ENCODE measurements at regions not wholly inside any gene's neighbourhood (a gene's known extent, or its start where the extent isn't known, plus 50 kb on each side); places are given as distances from the start of the nearest gene placed in this dataset.

DNA sequence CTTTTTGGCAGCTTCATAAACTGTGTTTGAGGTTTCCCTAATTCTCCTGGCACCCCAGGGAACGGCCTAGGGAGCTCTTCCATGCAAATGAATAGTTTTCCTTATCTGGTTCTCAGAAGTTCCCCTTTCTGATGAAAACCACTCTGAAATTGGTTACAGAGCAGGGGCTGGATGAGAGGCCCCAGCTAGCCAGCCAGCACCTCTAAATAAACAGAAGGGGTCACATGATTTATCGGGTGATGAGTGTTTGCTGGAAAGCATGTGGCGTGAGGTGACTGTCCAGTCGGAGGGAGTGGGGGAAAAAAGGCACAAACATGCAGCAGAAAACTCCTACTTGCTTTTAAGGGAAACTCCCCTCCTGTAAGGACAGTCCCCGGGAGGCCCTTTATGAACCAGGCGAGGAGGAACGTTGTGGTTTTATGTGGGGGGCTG, 261.2 kb upstream of the ANKRD55 start:
- no peak overlapping the region for H3K4me2 ChIP-seq (ENCODE audit: insufficient read depth, insufficient read length, low read length)
- Mint-ChIP-seq H3K27ac (no peak overlapping the region; a peak in 1 of 7 replicates), H3K4me1 (peaks cover 10 to 12% of the 10 kb centered on the region in 2 experiments), H3K27me3 (ENCODE audit: low read depth) (peaks cover 2% of the 10 kb centered on the region; the same call in 1 of the 2 replicates), H3K36me3 (ENCODE audit: insufficient read depth in 1 of 3, low read depth in 3 of 3) (no peaks in the 10 kb centered on the region), H3K4me3 (no peak overlapping the region), H3K9me3 (no peaks in the 10 kb centered on the region; a peak in 1 of 5 replicates)
- no peaks in the 10 kb centered on the region for H4K20me1 ChIP-seq (ENCODE audit: control insufficient read depth, insufficient read depth, insufficient read length)
- no peaks in the 10 kb centered on the region for H3K23me2 ChIP-seq (ENCODE audit: insufficient read length, low read depth, low read length, poor library complexity, severe bottlenecking)
- no peaks in the 10 kb centered on the region for H3K27me3 ChIP-seq (ENCODE audit: insufficient read depth, low read length)
- DNase-seq = no peak
- H2BK20ac ChIP-seq (ENCODE audit: low read depth, low read length, poor library complexity, severe bottlenecking) = no peak overlapping the region
- no peak overlapping the region for H2AK5ac ChIP-seq (ENCODE audit: insufficient read length, low read length)
- H2BK12ac ChIP-seq (ENCODE audit: insufficient read length, low read depth, low read length) = no peak overlapping the region
- H3K4me1 ChIP-seq (ENCODE audit: insufficient read depth, low read length) = no peaks in the 10 kb centered on the region; the same call in 1 of the 2 replicates
- H3K79me1 ChIP-seq (ENCODE audit: insufficient read depth, low read depth, low read length, poor library complexity, severe bottlenecking) = no peaks in the 10 kb centered on the region
- no peak overlapping the region for H3K4ac ChIP-seq (ENCODE audit: low read depth, low read length)
- H4K8ac ChIP-seq (replicated peaks; ENCODE audit: insufficient read length, low read depth, low read length) = no peak overlapping the region
- no peak overlapping the region for H3K27ac ChIP-seq (ENCODE audit: insufficient read length, low read depth, low read length)
- no peak overlapping the region for H3K18ac ChIP-seq (ENCODE audit: insufficient read length, low read depth, low read length)
- H4K91ac ChIP-seq (ENCODE audit: insufficient read length, low read depth, low read length) = no peak overlapping the region
- no peak overlapping the region for H3K14ac ChIP-seq (ENCODE audit: insufficient read depth, low read length)
- H3K23ac ChIP-seq (ENCODE audit: insufficient read length, low read depth, low read length) = no peak overlapping the region
- H2BK15ac ChIP-seq (ENCODE audit: low read depth, low read length) = no peak overlapping the region
- H2AFZ ChIP-seq (ENCODE audit: low read length) = no peak overlapping the region
- no CpG with 5 or more reads among the region's 7 CpGs for WGBS (ENCODE audit: extremely low coverage, insufficient read length, low lambda C conversion rate)
- no peak overlapping the region for H3K56ac ChIP-seq (ENCODE audit: insufficient read length, low read depth, low read length)
- H4K5ac ChIP-seq (ENCODE audit: insufficient read length, low read depth, low read length) = no peak overlapping the region
- no peak overlapping the region for H2BK5ac ChIP-seq (ENCODE audit: insufficient read length, low read length)
- no peaks in the 10 kb centered on the region for H3K9me3 ChIP-seq (ENCODE audit: control insufficient read depth, low read depth, low read length)
- H3K9ac ChIP-seq (ENCODE audit: extremely low read depth, insufficient read length, low read length) = no peak overlapping the region
- no peak overlapping the region for H2BK120ac ChIP-seq (ENCODE audit: low read depth, low read length, poor library complexity, severe bottlenecking)
- TF ChIP-seq, protein P1, sequence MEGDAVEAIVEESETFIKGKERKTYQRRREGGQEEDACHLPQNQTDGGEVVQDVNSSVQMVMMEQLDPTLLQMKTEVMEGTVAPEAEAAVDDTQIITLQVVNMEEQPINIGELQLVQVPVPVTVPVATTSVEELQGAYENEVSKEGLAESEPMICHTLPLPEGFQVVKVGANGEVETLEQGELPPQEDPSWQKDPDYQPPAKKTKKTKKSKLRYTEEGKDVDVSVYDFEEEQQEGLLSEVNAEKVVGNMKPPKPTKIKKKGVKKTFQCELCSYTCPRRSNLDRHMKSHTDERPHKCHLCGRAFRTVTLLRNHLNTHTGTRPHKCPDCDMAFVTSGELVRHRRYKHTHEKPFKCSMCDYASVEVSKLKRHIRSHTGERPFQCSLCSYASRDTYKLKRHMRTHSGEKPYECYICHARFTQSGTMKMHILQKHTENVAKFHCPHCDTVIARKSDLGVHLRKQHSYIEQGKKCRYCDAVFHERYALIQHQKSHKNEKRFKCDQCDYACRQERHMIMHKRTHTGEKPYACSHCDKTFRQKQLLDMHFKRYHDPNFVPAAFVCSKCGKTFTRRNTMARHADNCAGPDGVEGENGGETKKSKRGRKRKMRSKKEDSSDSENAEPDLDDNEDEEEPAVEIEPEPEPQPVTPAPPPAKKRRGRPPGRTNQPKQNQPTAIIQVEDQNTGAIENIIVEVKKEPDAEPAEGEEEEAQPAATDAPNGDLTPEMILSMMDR (conservative IDR thresholded peaks at IDR 0.05) = no peak
- no peak overlapping the region for H3T11ph ChIP-seq (ENCODE audit: low read length)
- H3K79me2 ChIP-seq (ENCODE audit: insufficient read depth, low read length) = no peaks in the 10 kb centered on the region

Measured in H9 (cell line).